Fibroblast of mammary gland (primary cell): ENCODE measurements at regions not wholly inside any gene's neighbourhood (a gene's known extent, or its start where the extent isn't known, plus 50 kb on each side); places are given as distances from the start of the nearest gene placed in this dataset.

Source experiments
- DNase-seq: peaks from one replicate; pipeline ENCODE4 v3.0.0-alpha.2; 2010; ENCODE audit warnings: low read depth
- H3K4me3 ChIP-seq: 2 replicates; pipeline ENCODE4 v1.5.1; 2011; ENCODE audit warnings: low read depth, mild to moderate bottlenecking, low read length, moderate library complexity; ENCODE audit not compliant: control insufficient read depth
- CTCF ChIP-seq: conservative IDR thresholded peaks from 2 replicates; pipeline ENCODE4 v1.5.1; 2011; ENCODE audit warnings: low read depth, low read length, inconsistent platforms; ENCODE audit not compliant: control insufficient read depth, insufficient read depth

DNA sequence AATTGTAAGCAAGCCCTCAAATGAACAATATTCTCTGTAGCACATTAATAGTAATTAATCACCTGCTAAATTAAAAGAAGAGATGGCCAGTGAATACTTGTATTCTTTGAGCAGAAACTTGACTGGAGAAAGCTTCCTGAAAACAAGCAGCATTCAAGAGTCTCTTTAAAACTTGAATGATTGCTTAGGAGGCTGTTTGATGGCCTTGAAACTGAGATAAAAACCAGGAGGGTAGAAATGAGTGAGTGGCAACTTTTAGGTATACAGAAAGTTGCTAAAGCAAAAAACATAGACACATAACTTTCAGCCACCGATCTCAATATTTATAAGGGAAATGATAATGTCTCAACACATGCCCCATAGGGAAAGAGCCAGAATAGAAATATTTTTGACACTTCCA, 234.8 kb upstream of the FMN2 start:
- DNase-seq: no peak
- H3K4me3 ChIP-seq: no peak overlapping the region
- TF ChIP-seq CTCF: no peak

- DNase-seq: peak; percentile 4
- no peak overlapping the region for H3K4me3 ChIP-seq
- TF ChIP-seq CTCF: no peak
Measured at GRCh38 chr1:239858057-239858456, 233.6 kb upstream of the FMN2 start.

DNA sequence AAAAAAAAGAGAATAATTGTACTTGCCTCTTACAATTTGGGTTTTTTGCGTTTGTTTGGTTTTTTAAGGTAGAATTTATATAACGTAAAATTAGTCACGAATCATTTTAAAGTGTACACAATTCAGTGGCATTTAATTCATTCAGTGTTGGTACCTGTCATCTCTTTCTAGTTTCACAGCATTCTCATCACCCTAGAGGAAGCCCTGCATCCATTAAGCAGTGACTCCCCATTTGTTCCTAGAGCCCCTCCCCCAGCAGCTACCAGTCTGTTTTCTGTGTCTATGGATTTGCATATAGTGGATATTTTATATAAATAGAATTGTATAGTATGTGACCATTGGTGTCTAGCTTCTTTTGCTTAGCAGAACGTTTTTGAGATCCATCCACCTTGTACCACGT, 233.2 kb upstream of the FMN2 start:
- TF ChIP-seq CTCF: no peak
- no peak overlapping the region for H3K4me3 ChIP-seq
- no peak for DNase-seq

DNA sequence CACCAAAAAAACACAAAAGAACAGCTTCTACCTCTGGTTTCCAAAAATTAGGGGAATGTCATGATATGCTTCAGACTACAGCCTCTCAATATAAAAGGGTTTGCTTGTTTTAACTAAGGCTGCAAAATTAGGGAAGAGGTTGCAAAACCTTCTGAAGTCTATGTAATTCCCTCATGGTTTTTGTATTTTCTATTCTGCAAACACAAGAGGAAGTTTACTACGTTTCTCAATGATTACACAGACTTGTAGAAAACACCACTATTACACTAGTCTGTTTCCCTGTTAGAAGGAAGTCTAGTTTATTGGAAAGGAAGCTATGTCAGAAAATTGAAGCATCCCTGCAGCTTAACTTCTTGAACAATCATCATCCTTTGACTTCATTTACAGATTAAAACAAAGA, 229.7 kb upstream of the FMN2 start:
- no peak overlapping the region for H3K4me3 ChIP-seq
- TF ChIP-seq CTCF: no peak
- DNase-seq: no peak

GRCh38 chr1:239868058-239868832, 223.4 kb upstream of the FMN2 start:
- DNase-seq: no peak
- H3K4me3 ChIP-seq: no peak overlapping the region
- TF ChIP-seq CTCF: no peak

GRCh38 chr1:239870194-239870593, 221.5 kb upstream of the FMN2 start:
- no peak overlapping the region for H3K4me3 ChIP-seq
- no peak for TF ChIP-seq CTCF
- no peak for DNase-seq
